ENCODE measurements at regions not wholly inside any gene's neighbourhood (a gene's known extent, or its start where the extent isn't known, plus 50 kb on each side); places are given as distances from the start of the nearest gene placed in this dataset.

GRCh38 chr4:148883891-148884290, 441.7 kb upstream of the NR3C2 start:
- no peak for ATAC-seq
- WGBS, 2 donors: 76 to 77% methylated on average over 3 of the region's 3 CpGs
- no peaks in the 10 kb centered on the region for H3K4me1 ChIP-seq
- no peak overlapping the region for H3K4me3 ChIP-seq
- no peaks in the 10 kb centered on the region for H3K27me3 ChIP-seq
- H3K9me3 ChIP-seq: no peaks in the 10 kb centered on the region
- no peak for TF ChIP-seq CTCF (IDR thresholded peaks at IDR 0.05)
- intact Hi-C loops (cut with DNase I): no loop called here
- no peaks in the 10 kb centered on the region for H3K36me3 ChIP-seq
- no peak for DNase-seq
- no peak overlapping the region for H3K27ac ChIP-seq

- 89 to 91% methylated on average over 1 of the region's 1 CpG for WGBS, 2 donors
- Histone ChIP-seq H3K27me3 (no peaks in the 10 kb centered on the region), H3K27ac (no peak overlapping the region), H3K4me3 (no peak overlapping the region), H3K4me1 (no peaks in the 10 kb centered on the region), H3K9me3 (no peaks in the 10 kb centered on the region), H3K36me3 (no peaks in the 10 kb centered on the region)
- DNase-seq (no peak), ATAC-seq (no peak)
- intact Hi-C loops (cut with DNase I): no loop called here
- no peak for TF ChIP-seq CTCF (IDR thresholded peaks at IDR 0.05)
Observed at GRCh38 chr4:148883435-148883834, 441.2 kb upstream of the NR3C2 start.

GRCh38 chr4:148881860-148882643, 439.8 kb upstream of the NR3C2 start:
- H3K4me3 ChIP-seq: no peak overlapping the region
- no peaks in the 10 kb centered on the region for H3K4me1 ChIP-seq
- TF ChIP-seq CTCF (IDR thresholded peaks at IDR 0.05): no peak
- H3K9me3 ChIP-seq: no peaks in the 10 kb centered on the region
- H3K27ac ChIP-seq: no peak overlapping the region
- H3K27me3 ChIP-seq: no peaks in the 10 kb centered on the region
- DNase-seq (no peak), ATAC-seq (no peak)
- H3K36me3 ChIP-seq: no peaks in the 10 kb centered on the region
- intact Hi-C loops (cut with DNase I): no loop called here
- 73 to 77% methylated on average over 5 of the region's 5 CpGs for WGBS, 2 donors

- DNase-seq (no peak), ATAC-seq (no peak)
- H3K36me3 ChIP-seq: no peaks in the 10 kb centered on the region
- TF ChIP-seq CTCF (IDR thresholded peaks at IDR 0.05): no peak
- intact Hi-C loops (cut with DNase I): no loop called here
- WGBS, 2 donors: 43 to 63% methylated on average over 2 of the region's 2 CpGs
- H3K9me3 ChIP-seq: no peaks in the 10 kb centered on the region
- no peak overlapping the region for H3K27ac ChIP-seq
- no peak overlapping the region for H3K4me3 ChIP-seq
- H3K27me3 ChIP-seq: no peaks in the 10 kb centered on the region
- H3K4me1 ChIP-seq: no peaks in the 10 kb centered on the region
Observed at GRCh38 chr4:148874331-148874730, 432.1 kb upstream of the NR3C2 start.
